ENCODE measurements at regions not wholly inside any gene's neighbourhood (a gene's known extent, or its start where the extent isn't known, plus 50 kb on each side); places are given as distances from the start of the nearest gene placed in this dataset.

DNA sequence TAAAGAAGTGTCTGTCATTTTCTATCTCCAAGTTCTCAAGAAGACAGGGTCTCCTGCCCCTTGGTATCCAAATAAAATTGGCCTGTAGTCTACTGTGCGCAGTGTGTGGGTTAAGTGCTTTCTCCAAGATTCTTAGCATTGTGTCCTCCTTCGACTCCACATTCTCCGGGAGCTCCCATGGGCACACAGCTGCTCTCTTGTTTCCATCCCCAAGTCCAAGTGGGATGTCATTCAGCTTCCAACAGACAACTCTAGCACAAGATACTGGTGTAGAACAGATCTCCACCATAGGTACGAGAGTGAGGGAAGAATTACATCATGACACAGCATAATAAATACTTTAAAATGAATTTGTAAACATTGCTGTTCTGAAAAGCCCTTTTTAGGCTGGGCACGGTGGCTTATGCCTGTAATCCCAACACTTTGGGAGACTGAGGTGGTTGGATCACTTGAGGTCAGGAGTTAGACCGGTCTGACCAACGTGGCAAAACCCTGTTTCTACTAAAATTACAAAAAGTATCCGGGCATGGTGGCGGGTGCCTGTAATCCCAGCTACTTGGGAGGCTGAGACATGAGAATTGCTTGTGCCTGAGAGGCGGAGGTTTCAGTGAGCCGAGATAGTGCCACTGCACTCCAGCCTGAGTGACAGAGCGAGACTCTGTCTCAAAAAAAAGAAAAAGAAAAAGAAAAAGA lies 196.2 kb downstream of the C9orf152 start:
- TF ChIP-seq POLR2A (IDR thresholded peaks at IDR 0.05; ENCODE audit: low read length), result no peak
- no peak for TF ChIP-seq GATA1 (IDR thresholded peaks at IDR 0.05; ENCODE audit: low read depth, low read length)
